ENCODE measurements at regions not wholly inside any gene's neighbourhood (a gene's known extent, or its start where the extent isn't known, plus 50 kb on each side); places are given as distances from the start of the nearest gene placed in this dataset.
"Not testable (repeated sequence)": the region's sequence is repeated elsewhere in the genome, so short reads cannot be mapped to it uniquely, and the experiment has no call there.

DNA sequence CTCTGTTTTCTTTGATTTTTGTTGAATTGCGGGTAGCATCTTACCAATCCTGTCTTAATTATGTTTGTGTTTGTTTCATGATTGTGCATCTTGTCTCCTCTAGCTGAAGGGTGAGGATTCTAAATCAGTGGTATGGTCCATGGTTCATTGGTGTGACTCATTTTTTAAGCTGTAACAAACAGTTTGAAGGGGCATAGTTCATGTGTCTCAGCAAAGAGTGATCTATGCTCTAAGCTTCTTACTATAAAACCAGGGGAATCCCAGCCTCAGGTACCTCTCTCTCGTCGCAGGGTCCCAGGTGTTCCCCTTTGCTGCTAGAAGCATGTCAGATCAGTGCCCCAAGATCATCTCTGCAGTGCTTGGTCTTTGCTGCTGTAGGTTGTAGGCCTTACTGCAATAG, 100.1 kb downstream of the OTUD1 start:
- DNase-seq (ENCODE audit: extremely low spot score), result no peak
- TF ChIP-seq SUZ12 (IDR thresholded peaks at IDR 0.05) (no peak), ZNF384 (IDR thresholded peaks at IDR 0.05) (no peak), FOXA1 (IDR thresholded peaks at IDR 0.05) (no peak), ARNT (IDR thresholded peaks at IDR 0.05) (no peak), FOXM1 (IDR thresholded peaks at IDR 0.05; ENCODE audit: borderline replicate concordance) (no peak), ELF4 (IDR thresholded peaks at IDR 0.05) (no peak)
- TF ChIP-seq, protein P1, sequence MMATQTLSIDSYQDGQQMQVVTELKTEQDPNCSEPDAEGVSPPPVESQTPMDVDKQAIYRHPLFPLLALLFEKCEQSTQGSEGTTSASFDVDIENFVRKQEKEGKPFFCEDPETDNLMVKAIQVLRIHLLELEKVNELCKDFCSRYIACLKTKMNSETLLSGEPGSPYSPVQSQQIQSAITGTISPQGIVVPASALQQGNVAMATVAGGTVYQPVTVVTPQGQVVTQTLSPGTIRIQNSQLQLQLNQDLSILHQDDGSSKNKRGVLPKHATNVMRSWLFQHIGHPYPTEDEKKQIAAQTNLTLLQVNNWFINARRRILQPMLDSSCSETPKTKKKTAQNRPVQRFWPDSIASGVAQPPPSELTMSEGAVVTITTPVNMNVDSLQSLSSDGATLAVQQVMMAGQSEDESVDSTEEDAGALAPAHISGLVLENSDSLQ (IDR thresholded peaks at IDR 0.05), result no peak
- ChIA-PET POLR2A (no interaction called here), CTCF (no interaction called here)

DNA sequence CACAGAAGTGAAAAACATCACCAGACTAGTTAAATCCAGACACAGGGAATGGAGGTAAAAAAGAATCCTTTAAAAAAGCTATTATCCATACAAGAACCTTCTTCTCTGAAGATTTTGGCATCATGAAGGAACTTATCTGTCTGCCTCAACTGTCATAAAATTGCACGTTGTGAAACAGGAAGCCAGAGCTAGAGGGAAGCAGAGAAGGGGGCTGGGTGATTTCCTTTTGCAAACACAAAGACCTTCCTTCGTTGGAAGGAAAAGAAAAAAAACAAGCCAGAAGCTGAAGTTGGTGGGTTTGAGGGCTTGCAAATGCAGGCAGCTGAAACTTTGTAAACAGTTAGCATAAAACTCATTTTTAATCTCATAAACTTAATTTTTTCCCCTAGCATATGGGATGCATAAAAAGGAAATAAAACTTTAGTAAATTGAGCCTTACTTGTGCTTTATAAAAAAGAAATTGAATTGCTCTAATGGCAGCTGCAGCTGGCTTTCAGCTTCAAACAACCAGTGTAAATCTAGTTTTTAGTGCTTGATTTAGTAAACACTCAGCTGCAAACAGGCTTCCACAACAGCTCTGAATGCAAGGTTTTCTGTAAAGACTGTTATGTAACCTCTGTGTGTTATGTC, 101.6 kb downstream of the OTUD1 start:
- DNase-seq (ENCODE audit: extremely low spot score), result no peak
- TF ChIP-seq NFRKB (IDR thresholded peaks at IDR 0.05) (no peak), CTBP1 (IDR thresholded peaks at IDR 0.05; ENCODE audit: borderline replicate concordance) (no peak), FOXM1 (IDR thresholded peaks at IDR 0.05; ENCODE audit: borderline replicate concordance) (no peak), ELF4 (IDR thresholded peaks at IDR 0.05) (no peak), HDGF (IDR thresholded peaks at IDR 0.05; ENCODE audit: borderline replicate concordance) (no peak), BHLHE40 (IDR thresholded peaks at IDR 0.05; ENCODE audit: borderline replicate concordance) (no peak), TARDBP (IDR thresholded peaks at IDR 0.05) (no peak), FOXK2 (IDR thresholded peaks at IDR 0.05) (no peak), ZNF384 (IDR thresholded peaks at IDR 0.05) (no peak), FOXA1 (IDR thresholded peaks at IDR 0.05) (no peak), L3MBTL2 (conservative IDR thresholded peaks at IDR 0.05) (no peak), SP1 (IDR thresholded peaks at IDR 0.05) (no peak), ARNT (IDR thresholded peaks at IDR 0.05) (no peak), SUZ12 (IDR thresholded peaks at IDR 0.05) (no peak)
- TF ChIP-seq, protein P1 (IDR thresholded peaks at IDR 0.05), result no peak
- POLR2A ChIA-PET, result no interaction called here
- CTCF ChIA-PET, result interaction anchor here (1.0 to 1.3 kb wide), 2 partner anchors 13 to 226 kb away, joined by 3 read pairs; no protein-coding TSS in a partner anchor

GRCh38 chr10:23543691-23544380, 105.0 kb downstream of the OTUD1 start:
- CTCF ChIA-PET, result no interaction called here
- POLR2A ChIA-PET, result no interaction called here
- no peak for DNase-seq (ENCODE audit: extremely low spot score)
- no peak for TF ChIP-seq L3MBTL2 (conservative IDR thresholded peaks at IDR 0.05)
- TF ChIP-seq FOXA1 (IDR thresholded peaks at IDR 0.05), result no peak
- TF ChIP-seq FOXM1 (IDR thresholded peaks at IDR 0.05; ENCODE audit: borderline replicate concordance), result no peak
- TF ChIP-seq TARDBP (IDR thresholded peaks at IDR 0.05), result no peak
- no peak for TF ChIP-seq ZNF384 (IDR thresholded peaks at IDR 0.05)
- TF ChIP-seq SUZ12 (IDR thresholded peaks at IDR 0.05), result no peak
- TF ChIP-seq HDGF (IDR thresholded peaks at IDR 0.05; ENCODE audit: borderline replicate concordance), result no peak
- TF ChIP-seq BHLHE40 (IDR thresholded peaks at IDR 0.05; ENCODE audit: borderline replicate concordance), result no peak
- TF ChIP-seq ARNT (IDR thresholded peaks at IDR 0.05), result no peak
- TF ChIP-seq, protein P1 (IDR thresholded peaks at IDR 0.05), result no peak
- TF ChIP-seq ELF4 (IDR thresholded peaks at IDR 0.05), result no peak
- TF ChIP-seq FOXK2 (IDR thresholded peaks at IDR 0.05), result no peak
- TF ChIP-seq NFRKB (IDR thresholded peaks at IDR 0.05), result no peak
- no peak for TF ChIP-seq CTBP1 (IDR thresholded peaks at IDR 0.05; ENCODE audit: borderline replicate concordance)
- TF ChIP-seq SP1 (IDR thresholded peaks at IDR 0.05), result no peak
- no peak for TF ChIP-seq LEF1 (IDR thresholded peaks at IDR 0.05; ENCODE audit: borderline replicate concordance)

GRCh38 chr10:23545866-23546265, 107.0 kb downstream of the OTUD1 start:
- DNase-seq (ENCODE audit: extremely low spot score); CTCF ChIA-PET; POLR2A ChIA-PET: not testable (repeated sequence)

DNA sequence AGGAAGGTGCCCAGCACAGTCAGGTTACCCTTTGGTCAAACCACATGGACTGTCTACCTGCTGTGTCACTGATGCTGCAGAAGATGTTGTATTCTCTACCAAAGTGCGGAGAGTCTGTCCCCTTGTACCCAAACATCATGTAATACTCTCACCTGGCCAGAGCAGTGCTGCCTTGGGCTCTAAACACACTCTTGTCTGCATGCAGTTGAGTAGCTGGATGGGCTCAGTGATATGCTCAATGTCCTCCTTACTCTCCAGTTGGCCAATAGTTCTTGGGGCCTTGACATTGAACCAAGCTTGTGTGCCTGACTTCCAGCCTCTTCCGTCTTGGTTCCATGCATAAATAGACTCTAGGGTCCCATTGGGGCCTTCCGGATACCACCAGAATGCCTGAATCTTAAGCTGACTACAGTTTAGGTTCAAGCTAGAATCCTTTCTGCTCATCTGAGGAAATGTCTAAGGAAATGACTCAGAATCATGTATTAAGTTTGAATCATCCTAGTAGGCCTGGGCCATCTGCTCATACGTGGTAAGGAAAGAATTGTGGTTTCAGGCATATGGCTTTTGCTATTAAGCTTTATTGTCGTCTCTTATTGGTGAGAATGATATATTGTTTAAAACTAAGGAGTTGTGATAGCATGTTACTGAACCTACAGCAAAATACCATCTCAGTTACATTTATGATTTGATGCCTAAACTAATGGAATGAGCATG, 118.0 kb downstream of the OTUD1 start:
- TF ChIP-seq TARDBP (IDR thresholded peaks at IDR 0.05) (no peak), FOXK2 (IDR thresholded peaks at IDR 0.05) (no peak)
- DNase-seq (ENCODE audit: extremely low spot score), result no peak
- POLR2A ChIA-PET, result no interaction called here
- CTCF ChIA-PET, result interaction anchor here (1.2 kb wide), 1 partner anchor 16 kb away, joined by 3 read pairs; no protein-coding TSS in a partner anchor

DNA sequence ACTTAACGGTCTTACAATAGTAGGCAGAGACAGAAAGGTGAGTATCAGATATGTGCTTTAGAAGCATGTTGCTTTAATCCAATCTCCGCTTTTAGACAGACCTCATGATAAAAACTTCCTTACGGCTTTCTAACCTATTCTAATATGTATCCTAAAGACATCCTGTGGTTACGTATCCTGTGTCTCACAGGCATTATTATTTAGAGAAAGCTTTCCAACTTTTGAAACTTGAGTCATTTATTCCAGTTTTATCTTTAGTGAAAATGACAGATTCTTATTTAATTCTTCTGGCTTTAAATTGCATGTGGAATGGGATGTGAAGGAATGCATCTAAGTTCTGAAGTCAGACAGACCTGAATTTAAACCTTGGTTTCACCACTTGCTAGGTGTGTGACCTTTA, 118.9 kb downstream of the OTUD1 start:
- ChIA-PET CTCF (interaction anchor here (1.2 kb wide), 1 partner anchor 17 kb away, joined by 3 read pairs; no protein-coding TSS in a partner anchor), POLR2A (no interaction called here)
- no peak for DNase-seq (ENCODE audit: extremely low spot score)
- TF ChIP-seq CTBP1 (IDR thresholded peaks at IDR 0.05; ENCODE audit: borderline replicate concordance) (no peak), ZNF384 (IDR thresholded peaks at IDR 0.05) (no peak), SP1 (IDR thresholded peaks at IDR 0.05) (no peak), ELF4 (IDR thresholded peaks at IDR 0.05) (no peak), LEF1 (IDR thresholded peaks at IDR 0.05; ENCODE audit: borderline replicate concordance) (no peak), SUZ12 (IDR thresholded peaks at IDR 0.05) (no peak), TARDBP (IDR thresholded peaks at IDR 0.05) (no peak), FOXK2 (IDR thresholded peaks at IDR 0.05) (no peak)
- TF ChIP-seq, protein P1 (IDR thresholded peaks at IDR 0.05), result no peak

Data from HEK293T (cell line).